Glutamatergic neuron (in vitro differentiated cells): ENCODE measurements at regions not wholly inside any gene's neighbourhood (a gene's known extent, or its start where the extent isn't known, plus 50 kb on each side); places are given as distances from the start of the nearest gene placed in this dataset.

Experiments used
- DNase-seq: peaks from one replicate; pipeline ENCODE4 v3.0.0; 2022
- H3K27ac Mint-ChIP-seq: one replicate; pipeline ENCODE4 v1.8.0; 2020; ENCODE audit warnings: mild to moderate bottlenecking, mixed read lengths, inconsistent platforms; ENCODE audit not compliant: unreplicated experiment
- H3K27me3 Mint-ChIP-seq: one replicate; pipeline ENCODE4 v1.8.0; 2020; ENCODE audit warnings: mild to moderate bottlenecking, moderate library complexity, mixed read lengths, inconsistent platforms; ENCODE audit not compliant: unreplicated experiment
- H3K36me3 Mint-ChIP-seq: one replicate; pipeline ENCODE4 v1.8.0; 2020; ENCODE audit warnings: mild to moderate bottlenecking, mixed read lengths, inconsistent platforms; ENCODE audit not compliant: unreplicated experiment
- H3K4me1 Mint-ChIP-seq: one replicate; pipeline ENCODE4 v1.8.0; 2020; ENCODE audit warnings: mild to moderate bottlenecking, low read depth, mixed read lengths, inconsistent platforms; ENCODE audit not compliant: unreplicated experiment
- H3K4me3 Mint-ChIP-seq: one replicate; pipeline ENCODE4 v1.8.0; 2020; ENCODE audit warnings: mild to moderate bottlenecking, mixed read lengths, inconsistent platforms; ENCODE audit not compliant: unreplicated experiment
- H3K9me3 Mint-ChIP-seq: one replicate; pipeline ENCODE4 v1.8.0; 2020; ENCODE audit warnings: mild to moderate bottlenecking, moderate library complexity, mixed read lengths, inconsistent platforms; ENCODE audit not compliant: unreplicated experiment
- CTCF ChIP-seq: fragments of 200-600 bp; sonication (generic); IDR thresholded peaks from one replicate; pipeline ENCODE4 v1.5.0; 2021; ENCODE audit not compliant: partially characterized antibody, unreplicated experiment

- DNase-seq = no peak
- H3K36me3 Mint-ChIP-seq = peaks cover 7% of the 10 kb centered on the region
- no peak for TF ChIP-seq CTCF
These were observed 163.7 kb upstream of the TMEM229A start for GRCh38 chr7:124196519-124196918.

GRCh38 chr7:124192885-124193284 lies 160.0 kb upstream of the TMEM229A start:
- no peak for DNase-seq
- peaks cover 29% of the 10 kb centered on the region for H3K4me1 Mint-ChIP-seq
- TF ChIP-seq CTCF = no peak

More at GRCh38 chr7:124196519-124196918, 163.7 kb upstream of the TMEM229A start:
- peaks cover 3% of the 10 kb centered on the region for H3K9me3 Mint-ChIP-seq
- H3K4me3 Mint-ChIP-seq = no peak overlapping the region
- no peaks in the 10 kb centered on the region for H3K4me1 Mint-ChIP-seq
- no peaks in the 10 kb centered on the region for H3K27me3 Mint-ChIP-seq
- H3K27ac Mint-ChIP-seq = no peak overlapping the region

GRCh38 chr7:124191713-124192112 lies 158.8 kb upstream of the TMEM229A start:
- Mint-ChIP-seq H3K36me3 (no peaks in the 10 kb centered on the region), H3K27ac (no peak overlapping the region), H3K27me3 (no peaks in the 10 kb centered on the region), H3K9me3 (no peaks in the 10 kb centered on the region), H3K4me3 (no peak overlapping the region), H3K4me1 (peaks cover 36% of the 10 kb centered on the region)
- TF ChIP-seq CTCF = no peak
- DNase-seq = no peak

More at GRCh38 chr7:124192885-124193284, 160.0 kb upstream of the TMEM229A start:
- Mint-ChIP-seq H3K4me3 (no peak overlapping the region), H3K9me3 (no peaks in the 10 kb centered on the region), H3K27me3 (no peaks in the 10 kb centered on the region), H3K36me3 (no peaks in the 10 kb centered on the region), H3K27ac (no peak overlapping the region)

- no peak for TF ChIP-seq CTCF
- no peaks in the 10 kb centered on the region for H3K9me3 Mint-ChIP-seq
- peak overlapping the region; percentile 56 for H3K27ac Mint-ChIP-seq
- DNase-seq = no peak
- no peaks in the 10 kb centered on the region for H3K36me3 Mint-ChIP-seq
- no peaks in the 10 kb centered on the region for H3K27me3 Mint-ChIP-seq
- H3K4me3 Mint-ChIP-seq = no peak overlapping the region
- H3K4me1 Mint-ChIP-seq = peaks cover 36% of the 10 kb centered on the region
These were observed 158.2 kb upstream of the TMEM229A start for GRCh38 chr7:124191030-124191429.

- Mint-ChIP-seq H3K9me3 (no peaks in the 10 kb centered on the region), H3K36me3 (no peaks in the 10 kb centered on the region), H3K27me3 (no peaks in the 10 kb centered on the region), H3K4me3 (peak overlapping the region; percentile 69), H3K27ac (peak overlapping the region; percentile 80), H3K4me1 (peaks cover 36% of the 10 kb centered on the region)
- no peak for TF ChIP-seq CTCF
- no peak for DNase-seq
These were observed 155.7 kb upstream of the TMEM229A start for GRCh38 chr7:124188576-124188975.
